Activated T-cell treated with anti-CD3 and anti-CD28 coated beads, Interleukin-2, amount 50 U/mL, for 1 hour (primary cell): ENCODE measurements at regions not wholly inside any gene's neighbourhood (a gene's known extent, or its start where the extent isn't known, plus 50 kb on each side); places are given as distances from the start of the nearest gene placed in this dataset.

Experiments
- DNase-seq: peaks from one replicate; pipeline ENCODE4 v3.0.0-alpha.2; 2020

GRCh38 chr6:14187406-14187805, 69.8 kb downstream of the CD83 start:
- DNase-seq, result no peak

- no peak for DNase-seq
Measured at GRCh38 chr6:14189074-14189473, 71.5 kb downstream of the CD83 start.

- no peak for DNase-seq
Measured at GRCh38 chr6:14190191-14190928, 72.8 kb downstream of the CD83 start.

- DNase-seq, result no peak
Measured at GRCh38 chr6:14190929-14191224, 73.3 kb downstream of the CD83 start.

- no peak for DNase-seq
Measured at GRCh38 chr6:14191761-14192160, 74.2 kb downstream of the CD83 start.

GRCh38 chr6:14192216-14192788, 74.7 kb downstream of the CD83 start:
- no peak for DNase-seq

- DNase-seq, result no peak
Measured at GRCh38 chr6:14193524-14193923, 76.0 kb downstream of the CD83 start.

GRCh38 chr6:14194483-14194882, 76.9 kb downstream of the CD83 start:
- DNase-seq, result no peak

GRCh38 chr6:14194976-14195375, 77.4 kb downstream of the CD83 start:
- DNase-seq, result no peak

GRCh38 chr6:14196026-14196425, 78.5 kb downstream of the CD83 start:
- DNase-seq, result no peak

GRCh38 chr6:14197118-14197517, 79.5 kb downstream of the CD83 start:
- no peak for DNase-seq

GRCh38 chr6:14200047-14200446, 82.5 kb downstream of the CD83 start:
- DNase-seq, result no peak

GRCh38 chr6:14202947-14203346, 85.4 kb downstream of the CD83 start:
- DNase-seq, result no peak

- DNase-seq, result no peak
Measured at GRCh38 chr6:14206391-14206790, 88.8 kb downstream of the CD83 start.

GRCh38 chr6:14207448-14207847, 89.9 kb downstream of the CD83 start:
- DNase-seq, result no peak

GRCh38 chr6:14209000-14209399, 91.4 kb downstream of the CD83 start:
- DNase-seq, result no peak

- DNase-seq, result no peak
Measured at GRCh38 chr6:14210077-14210476, 92.5 kb downstream of the CD83 start.

- DNase-seq, result peak; percentile 95
Measured at GRCh38 chr6:14210663-14211561, 93.3 kb downstream of the CD83 start.

GRCh38 chr6:14211562-14211942, 94.0 kb downstream of the CD83 start:
- no peak for DNase-seq

- DNase-seq, result no peak
Measured at GRCh38 chr6:14212020-14212419, 94.4 kb downstream of the CD83 start.

- DNase-seq, result no peak
Measured at GRCh38 chr6:14212632-14213031, 95.1 kb downstream of the CD83 start.

GRCh38 chr6:14216946-14217684, 99.5 kb downstream of the CD83 start:
- DNase-seq, result no peak
